Liver (tissue), 8 donors: ENCODE measurements at regions not wholly inside any gene's neighbourhood (a gene's known extent, or its start where the extent isn't known, plus 50 kb on each side); places are given as distances from the start of the nearest gene placed in this dataset.

Experiments used
- DNase-seq: peaks from one replicate; pipeline ENCODE4 v3.0.0-alpha.2; 2017; ENCODE audit warnings: low spot score
- H3K27ac ChIP-seq, 2 donors: one replicate each; pipeline ENCODE4 v1.7.0; 2013; ENCODE audit warnings: inconsistent platforms in 2 of 2, low read length in 2 of 2, control low read depth in 1 of 2, low read depth in 1 of 2, mild to moderate bottlenecking in 1 of 2
- H3K27me3 ChIP-seq, 4 donors: one replicate each; pipeline versions ENCODE4 v1.6.1 to v1.7.0; 2013; ENCODE audit warnings: low read length in 3 of 4, inconsistent platforms in 1 of 4, mild to moderate bottlenecking in 1 of 4, moderate library complexity in 1 of 4; ENCODE audit not compliant: control insufficient read depth in 4 of 4, insufficient read depth in 4 of 4
- H3K36me3 ChIP-seq, 4 donors: one replicate each; pipeline versions ENCODE4 v1.6.1 to v1.7.0; 2013; ENCODE audit warnings: low read length in 3 of 4, mild to moderate bottlenecking in 3 of 4, low read depth in 1 of 4, moderate library complexity in 1 of 4; ENCODE audit not compliant: control insufficient read depth in 4 of 4, insufficient read depth in 3 of 4
- H3K4me1 ChIP-seq, 4 donors: one replicate each; pipeline versions ENCODE4 v1.6.1 to v1.7.0; 2013; ENCODE audit warnings: low read length in 3 of 4, mild to moderate bottlenecking in 3 of 4, moderate library complexity in 1 of 4; ENCODE audit not compliant: control insufficient read depth in 4 of 4, insufficient read depth in 4 of 4
- H3K4me3 ChIP-seq, 3 donors: one replicate each; pipeline versions ENCODE4 v1.6.1 to v1.7.0; 2013; ENCODE audit warnings: low read length in 3 of 3, control low read depth in 1 of 3, low read depth in 1 of 3, mild to moderate bottlenecking in 1 of 3
- H3K9ac ChIP-seq, 2 donors: one replicate each; pipeline ENCODE4 v1.7.0; 2013; ENCODE audit warnings: low read length in 2 of 2, mild to moderate bottlenecking in 2 of 2, moderate library complexity in 2 of 2, control low read depth in 1 of 2, low read depth in 1 of 2
- H3K9me3 ChIP-seq, 4 donors: one replicate each; pipeline versions ENCODE4 v1.6.1 to v1.7.0; 2013; ENCODE audit warnings: low read length in 3 of 4; ENCODE audit not compliant: control insufficient read depth in 4 of 4
- CTCF ChIP-seq: fragments of 150-350 bp; IDR thresholded peaks from 2 replicates; pipeline ENCODE4 v1.5.1; 2017; ENCODE audit warnings: improper control_type of control experiment, low read depth, low read length; ENCODE audit not compliant: missing input control
- EGR1 ChIP-seq, 2 donors: IDR thresholded peaks; 2 replicates each; pipeline ENCODE4 v1.6.1; 2016 to 2018; ENCODE audit warnings: antibody characterized with exemption in 2 of 2, low read depth in 2 of 2
- FOXA1 ChIP-seq: IDR thresholded peaks from 2 replicates; pipeline ENCODE4 v1.6.1; 2016; ENCODE audit warnings: antibody characterized with exemption
- FOXA2 ChIP-seq: IDR thresholded peaks from 2 replicates; pipeline ENCODE4 v1.6.1; 2016; ENCODE audit warnings: antibody characterized with exemption
- GABPA ChIP-seq, 2 donors: IDR thresholded peaks in 1 of 2; conservative IDR thresholded peaks in 1 of 2; 2 replicates each; pipeline ENCODE4 v1.6.1; 2016; ENCODE audit warnings: antibody characterized with exemption in 2 of 2, mild to moderate bottlenecking in 1 of 2, moderate library complexity in 1 of 2
- HNF4A ChIP-seq, 2 donors: conservative IDR thresholded peaks; 2 replicates each; pipeline ENCODE4 v1.6.1; 2016; ENCODE audit warnings: antibody characterized with exemption in 2 of 2, mild to moderate bottlenecking in 2 of 2
- HNF4G ChIP-seq: IDR thresholded peaks from 2 replicates; pipeline ENCODE4 v1.6.1; 2016; ENCODE audit warnings: antibody characterized with exemption
- JUND ChIP-seq, 2 donors: IDR thresholded peaks; 2 replicates each; pipeline ENCODE4 v1.6.1; 2016; ENCODE audit warnings: antibody characterized with exemption in 2 of 2
- NR2F2 ChIP-seq: IDR thresholded peaks from 2 replicates; pipeline ENCODE4 v1.6.1; 2016; ENCODE audit warnings: antibody characterized with exemption
- RAD21 ChIP-seq, 2 donors: IDR thresholded peaks; 2 replicates each; pipeline ENCODE4 v1.6.1; 2016; ENCODE audit warnings: antibody characterized with exemption in 2 of 2, mild to moderate bottlenecking in 2 of 2
- REST ChIP-seq: IDR thresholded peaks from 2 replicates; pipeline ENCODE4 v1.6.1; 2016; ENCODE audit warnings: antibody characterized with exemption, mild to moderate bottlenecking
- RXRA ChIP-seq, 2 donors: IDR thresholded peaks; 2 replicates each; pipeline ENCODE4 v1.6.1; 2017 to 2018; ENCODE audit warnings: antibody characterized with exemption in 2 of 2, mild to moderate bottlenecking in 1 of 2
- SP1 ChIP-seq: IDR thresholded peaks from 2 replicates; pipeline ENCODE4 v1.6.1; 2018; ENCODE audit warnings: antibody characterized with exemption, mild to moderate bottlenecking
- TAF1 ChIP-seq: conservative IDR thresholded peaks from 2 replicates; pipeline ENCODE4 v1.6.1; 2016; ENCODE audit warnings: antibody characterized with exemption, mild to moderate bottlenecking
- YY1 ChIP-seq: IDR thresholded peaks from 2 replicates; pipeline ENCODE4 v1.6.1; 2016; ENCODE audit warnings: antibody characterized with exemption, mild to moderate bottlenecking
- WGBS: extraction: QIAGEN DNeasy Blood & Tissue Kit; methylation state at CpG from one replicate; pipeline ENCODE4 v1.1.7; 2013; 5-methylcytosine and 5-hydroxymethylcytosine counted together
- TF ChIP-seq, protein P1 (sequence below): IDR thresholded peaks from 2 replicates; pipeline ENCODE4 v1.6.1; 2016; ENCODE audit warnings: antibody characterized with exemption
- TF ChIP-seq, protein P2 (sequence below): IDR thresholded peaks from 2 replicates; pipeline ENCODE4 v1.6.1; 2016; ENCODE audit warnings: antibody characterized with exemption
- TF ChIP-seq, protein P3 (sequence below): IDR thresholded peaks from 2 replicates; pipeline ENCODE4 v1.6.1; 2016; ENCODE audit warnings: antibody characterized with exemption
- donor health status: healthy.
- donor health status: healthy.
- donor health status: healthy.
- donor health status: healthy.
- donor health status: healthy.

- DNase-seq: no peak
- Histone ChIP-seq H3K4me3 (no peak overlapping the region), H3K27ac (no peak overlapping the region), H3K4me1 (no peaks in the 10 kb centered on the region), H3K36me3 (no peaks in the 10 kb centered on the region), H3K27me3 (no peaks in the 10 kb centered on the region), H3K9me3 (no peaks in the 10 kb centered on the region), H3K9ac (no peak overlapping the region)
- 87% methylated on average over 1 of the region's 1 CpG for WGBS
- no peak for TF ChIP-seq FOXA2
- no peak for TF ChIP-seq TAF1
- no peak for TF ChIP-seq HNF4G
- no peak for TF ChIP-seq RAD21 (IDR thresholded peaks at IDR 0.05)
- TF ChIP-seq YY1: no peak
- no peak for TF ChIP-seq CTCF
- TF ChIP-seq REST: no peak
- TF ChIP-seq RXRA (IDR thresholded peaks at IDR 0.05): no peak
- no peak for TF ChIP-seq JUND (IDR thresholded peaks at IDR 0.05)
- no peak for TF ChIP-seq FOXA1
- TF ChIP-seq GABPA (IDR thresholded peaks at IDR 0.05 in 1 of 2, conservative IDR thresholded peaks at IDR 0.05 in 1 of 2): no peak
- no peak for TF ChIP-seq HNF4A (conservative IDR thresholded peaks at IDR 0.05)
- TF ChIP-seq, protein P1, sequence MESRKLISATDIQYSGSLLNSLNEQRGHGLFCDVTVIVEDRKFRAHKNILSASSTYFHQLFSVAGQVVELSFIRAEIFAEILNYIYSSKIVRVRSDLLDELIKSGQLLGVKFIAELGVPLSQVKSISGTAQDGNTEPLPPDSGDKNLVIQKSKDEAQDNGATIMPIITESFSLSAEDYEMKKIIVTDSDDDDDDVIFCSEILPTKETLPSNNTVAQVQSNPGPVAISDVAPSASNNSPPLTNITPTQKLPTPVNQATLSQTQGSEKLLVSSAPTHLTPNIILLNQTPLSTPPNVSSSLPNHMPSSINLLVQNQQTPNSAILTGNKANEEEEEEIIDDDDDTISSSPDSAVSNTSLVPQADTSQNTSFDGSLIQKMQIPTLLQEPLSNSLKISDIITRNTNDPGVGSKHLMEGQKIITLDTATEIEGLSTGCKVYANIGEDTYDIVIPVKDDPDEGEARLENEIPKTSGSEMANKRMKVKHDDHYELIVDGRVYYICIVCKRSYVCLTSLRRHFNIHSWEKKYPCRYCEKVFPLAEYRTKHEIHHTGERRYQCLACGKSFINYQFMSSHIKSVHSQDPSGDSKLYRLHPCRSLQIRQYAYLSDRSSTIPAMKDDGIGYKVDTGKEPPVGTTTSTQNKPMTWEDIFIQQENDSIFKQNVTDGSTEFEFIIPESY: no peak
- no peak for TF ChIP-seq SP1
- TF ChIP-seq, protein P2, sequence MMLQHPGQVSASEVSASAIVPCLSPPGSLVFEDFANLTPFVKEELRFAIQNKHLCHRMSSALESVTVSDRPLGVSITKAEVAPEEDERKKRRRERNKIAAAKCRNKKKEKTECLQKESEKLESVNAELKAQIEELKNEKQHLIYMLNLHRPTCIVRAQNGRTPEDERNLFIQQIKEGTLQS: no peak
- TF ChIP-seq, protein P3, sequence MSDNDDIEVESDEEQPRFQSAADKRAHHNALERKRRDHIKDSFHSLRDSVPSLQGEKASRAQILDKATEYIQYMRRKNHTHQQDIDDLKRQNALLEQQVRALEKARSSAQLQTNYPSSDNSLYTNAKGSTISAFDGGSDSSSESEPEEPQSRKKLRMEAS: no peak
- no peak for TF ChIP-seq NR2F2
Observed at GRCh38 chr20:43859994-43860393, 54.7 kb upstream of the TOX2 start.

GRCh38 chr20:43857932-43858331 is 56.7 kb upstream of the TOX2 start:
- H3K4me3 ChIP-seq: no peak overlapping the region
- H3K27ac ChIP-seq: no peak overlapping the region
- H3K27me3 ChIP-seq: no peaks in the 10 kb centered on the region
- no peak for TF ChIP-seq HNF4G
- no peak for TF ChIP-seq SP1
- no peak for TF ChIP-seq RAD21 (IDR thresholded peaks at IDR 0.05)
- TF ChIP-seq JUND (IDR thresholded peaks at IDR 0.05): no peak
- TF ChIP-seq RXRA (IDR thresholded peaks at IDR 0.05): no peak
- TF ChIP-seq, protein P1: no peak
- TF ChIP-seq FOXA1: no peak
- no peak for TF ChIP-seq EGR1 (IDR thresholded peaks at IDR 0.05; ENCODE audit: low read depth in 2 of 2)
- no peak for TF ChIP-seq CTCF
- TF ChIP-seq GABPA (IDR thresholded peaks at IDR 0.05 in 1 of 2, conservative IDR thresholded peaks at IDR 0.05 in 1 of 2): no peak
- TF ChIP-seq TAF1: no peak
- H3K4me1 ChIP-seq: no peaks in the 10 kb centered on the region
- no peak overlapping the region for H3K9ac ChIP-seq
- H3K36me3 ChIP-seq: no peaks in the 10 kb centered on the region
- H3K9me3 ChIP-seq: no peaks in the 10 kb centered on the region
- no peak for DNase-seq
- 85% methylated on average over 1 of the region's 1 CpG for WGBS
